ENCODE measurements at regions not wholly inside any gene's neighbourhood (a gene's known extent, or its start where the extent isn't known, plus 50 kb on each side); places are given as distances from the start of the nearest gene placed in this dataset.

DNA sequence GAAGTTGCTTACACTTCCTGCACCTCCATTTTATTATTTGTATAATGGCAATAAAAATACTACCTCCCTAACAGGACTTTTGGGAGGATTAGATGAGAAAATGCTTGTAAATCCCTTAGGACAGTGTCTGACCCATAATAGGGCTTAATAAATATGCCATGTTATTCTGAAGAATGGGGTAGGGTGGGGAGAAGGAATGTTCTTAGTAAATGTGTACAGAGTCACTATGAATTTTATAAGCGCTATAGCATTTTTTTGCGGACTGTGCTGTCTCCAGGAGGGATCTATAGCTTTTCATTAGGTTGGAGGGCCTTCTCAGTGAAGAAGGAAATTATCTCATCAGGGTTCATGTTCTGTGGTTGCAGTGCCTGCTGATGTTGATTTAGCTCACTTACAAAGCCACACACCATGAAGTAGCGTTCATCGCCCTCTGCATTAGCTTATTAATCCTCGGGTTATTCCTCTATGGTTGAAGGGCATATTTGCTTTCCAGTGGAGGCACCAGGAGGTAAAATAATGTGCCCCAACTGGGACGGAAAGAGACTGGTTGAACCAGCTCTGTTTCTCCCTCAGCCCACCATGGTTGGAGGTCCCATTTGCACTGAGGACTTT is 497.1 kb downstream of the ARHGEF28 start:
- Histone ChIP-seq H3K4me1 (ENCODE audit: low read length) (no peaks in the 10 kb centered on the region), H3K9me2 (replicated peaks; ENCODE audit: insufficient read depth, low read length) (no peaks in the 10 kb centered on the region), H2AFZ (ENCODE audit: low read length) (no peak overlapping the region), H3K27me3 (replicated peaks; ENCODE audit: insufficient read depth, low read length) (no peaks in the 10 kb centered on the region), H3K4me2 (ENCODE audit: low read depth, low read length) (no peak overlapping the region), H3K9me3 (replicated peaks; ENCODE audit: insufficient read depth, low read length) (no peaks in the 10 kb centered on the region), H3K27ac (ENCODE audit: low read length) (no peak overlapping the region), H3F3A (ENCODE audit: insufficient read depth, low read length) (no peaks in the 10 kb centered on the region), H3K79me2 (ENCODE audit: low read length) (no peaks in the 10 kb centered on the region), H3K9ac (ENCODE audit: low read length) (no peak overlapping the region), H3K36me3 (replicated peaks; ENCODE audit: insufficient read depth, low read length) (no peaks in the 10 kb centered on the region), H4K20me1 (ENCODE audit: insufficient read depth, low read length) (no peaks in the 10 kb centered on the region), H3K4me3 (ENCODE audit: low read length) (no peak overlapping the region)
- DNase-seq: no peak
- TF ChIP-seq EZH2 (optimal IDR thresholded peaks at IDR 0.05; ENCODE audit: low read depth, low read length) (no peak), EZH2phosphoT487 (IDR thresholded peaks at IDR 0.05; ENCODE audit: low read length) (no peak)
- TF ChIP-seq, protein P1, sequence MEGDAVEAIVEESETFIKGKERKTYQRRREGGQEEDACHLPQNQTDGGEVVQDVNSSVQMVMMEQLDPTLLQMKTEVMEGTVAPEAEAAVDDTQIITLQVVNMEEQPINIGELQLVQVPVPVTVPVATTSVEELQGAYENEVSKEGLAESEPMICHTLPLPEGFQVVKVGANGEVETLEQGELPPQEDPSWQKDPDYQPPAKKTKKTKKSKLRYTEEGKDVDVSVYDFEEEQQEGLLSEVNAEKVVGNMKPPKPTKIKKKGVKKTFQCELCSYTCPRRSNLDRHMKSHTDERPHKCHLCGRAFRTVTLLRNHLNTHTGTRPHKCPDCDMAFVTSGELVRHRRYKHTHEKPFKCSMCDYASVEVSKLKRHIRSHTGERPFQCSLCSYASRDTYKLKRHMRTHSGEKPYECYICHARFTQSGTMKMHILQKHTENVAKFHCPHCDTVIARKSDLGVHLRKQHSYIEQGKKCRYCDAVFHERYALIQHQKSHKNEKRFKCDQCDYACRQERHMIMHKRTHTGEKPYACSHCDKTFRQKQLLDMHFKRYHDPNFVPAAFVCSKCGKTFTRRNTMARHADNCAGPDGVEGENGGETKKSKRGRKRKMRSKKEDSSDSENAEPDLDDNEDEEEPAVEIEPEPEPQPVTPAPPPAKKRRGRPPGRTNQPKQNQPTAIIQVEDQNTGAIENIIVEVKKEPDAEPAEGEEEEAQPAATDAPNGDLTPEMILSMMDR (IDR thresholded peaks at IDR 0.05; ENCODE audit: low read length): no peak

DNA sequence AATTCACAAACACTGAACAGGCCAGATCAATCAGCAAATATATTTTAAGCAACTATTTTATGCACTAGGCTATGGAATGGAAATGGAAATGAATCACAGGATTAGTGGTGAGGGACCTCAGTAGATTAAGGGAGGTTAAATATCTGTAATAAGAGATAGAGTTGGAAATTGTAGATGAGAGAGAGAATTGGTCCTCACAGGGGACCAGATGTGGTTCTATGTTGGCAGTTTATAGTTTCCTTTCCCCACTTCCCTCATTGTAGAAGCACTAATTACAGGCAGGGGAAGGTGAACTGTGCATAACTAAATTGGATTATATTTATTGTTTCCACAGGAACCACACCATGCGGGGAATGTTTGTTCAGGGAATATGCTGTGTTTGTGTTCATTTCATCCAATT is 496.2 kb downstream of the ARHGEF28 start:
- Histone ChIP-seq H3K9me2 (replicated peaks; ENCODE audit: insufficient read depth, low read length) (no peaks in the 10 kb centered on the region), H3K9ac (ENCODE audit: low read length) (no peak overlapping the region), H3K79me2 (ENCODE audit: low read length) (no peaks in the 10 kb centered on the region), H3K27me3 (replicated peaks; ENCODE audit: insufficient read depth, low read length) (no peaks in the 10 kb centered on the region), H3K36me3 (replicated peaks; ENCODE audit: insufficient read depth, low read length) (no peaks in the 10 kb centered on the region), H4K20me1 (ENCODE audit: insufficient read depth, low read length) (no peaks in the 10 kb centered on the region), H3K9me3 (replicated peaks; ENCODE audit: insufficient read depth, low read length) (no peaks in the 10 kb centered on the region), H3K4me3 (ENCODE audit: low read length) (no peak overlapping the region), H3K4me1 (ENCODE audit: low read length) (no peaks in the 10 kb centered on the region), H2AFZ (ENCODE audit: low read length) (no peak overlapping the region), H3F3A (ENCODE audit: insufficient read depth, low read length) (no peaks in the 10 kb centered on the region), H3K27ac (ENCODE audit: low read length) (no peak overlapping the region), H3K4me2 (ENCODE audit: low read depth, low read length) (no peak overlapping the region)
- no peak for DNase-seq
- TF ChIP-seq, protein P1 (IDR thresholded peaks at IDR 0.05; ENCODE audit: low read length): no peak
- TF ChIP-seq EZH2 (optimal IDR thresholded peaks at IDR 0.05; ENCODE audit: low read depth, low read length) (no peak), EZH2phosphoT487 (IDR thresholded peaks at IDR 0.05; ENCODE audit: low read length) (no peak)

DNA sequence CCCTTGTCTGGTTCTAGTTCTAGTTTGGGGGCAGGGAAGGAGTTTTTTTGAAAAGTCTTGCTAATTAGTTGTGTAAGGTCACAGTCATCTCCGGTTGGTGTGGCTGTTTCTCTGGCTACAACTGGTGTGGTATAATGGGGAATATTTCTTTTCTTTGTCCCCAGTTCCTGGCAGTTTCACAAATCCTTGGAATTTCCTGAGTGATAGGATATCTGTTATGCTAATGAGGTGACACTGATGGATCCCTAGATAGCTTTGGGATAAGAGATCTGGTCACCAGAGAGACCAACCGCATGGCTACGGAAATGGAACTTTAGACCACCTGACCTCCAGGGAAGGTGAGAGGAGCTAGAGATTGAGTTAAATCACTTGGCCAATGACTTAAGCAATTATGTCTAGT is 494.6 kb downstream of the ARHGEF28 start:
- no peak overlapping the region for H3K4me2 ChIP-seq (ENCODE audit: low read depth, low read length)
- TF ChIP-seq EZH2phosphoT487 (IDR thresholded peaks at IDR 0.05; ENCODE audit: low read length): no peak
- no peak for TF ChIP-seq EZH2 (optimal IDR thresholded peaks at IDR 0.05; ENCODE audit: low read depth, low read length)
- TF ChIP-seq, protein P1 (IDR thresholded peaks at IDR 0.05; ENCODE audit: low read length): no peak
- no peaks in the 10 kb centered on the region for H3K27me3 ChIP-seq (replicated peaks; ENCODE audit: insufficient read depth, low read length)
- no peaks in the 10 kb centered on the region for H3K36me3 ChIP-seq (replicated peaks; ENCODE audit: insufficient read depth, low read length)
- H3K79me2 ChIP-seq (ENCODE audit: low read length): no peaks in the 10 kb centered on the region
- H3K4me3 ChIP-seq (ENCODE audit: low read length): no peak overlapping the region
- H3K9me2 ChIP-seq (replicated peaks; ENCODE audit: insufficient read depth, low read length): no peaks in the 10 kb centered on the region
- no peaks in the 10 kb centered on the region for H4K20me1 ChIP-seq (ENCODE audit: insufficient read depth, low read length)
- H2AFZ ChIP-seq (ENCODE audit: low read length): no peak overlapping the region
- no peaks in the 10 kb centered on the region for H3F3A ChIP-seq (ENCODE audit: insufficient read depth, low read length)
- no peak overlapping the region for H3K27ac ChIP-seq (ENCODE audit: low read length)
- DNase-seq: no peak
- H3K4me1 ChIP-seq (ENCODE audit: low read length): no peaks in the 10 kb centered on the region
- H3K9me3 ChIP-seq (replicated peaks; ENCODE audit: insufficient read depth, low read length): no peaks in the 10 kb centered on the region
- H3K9ac ChIP-seq (ENCODE audit: low read length): no peak overlapping the region
